Head of caudate nucleus (tissue), 42 donors: ENCODE measurements at regions not wholly inside any gene's neighbourhood (a gene's known extent, or its start where the extent isn't known, plus 50 kb on each side); places are given as distances from the start of the nearest gene placed in this dataset.
"Not testable (repeated sequence)": the region's sequence is repeated elsewhere in the genome, so short reads cannot be mapped to it uniquely, and the experiment has no call there.

Experiments
- DNase-seq, 42 donors: peaks; one replicate each; pipeline versions ENCODE4 v3.0.0 to v3.0.0-alpha.2; 2020 to 2021; ENCODE audit warnings: mixed read lengths in 7 of 42
- intact Hi-C: fragments of 100-400 bp; cut with DNase I; formaldehyde crosslinking; loops from one replicate; pipeline ENCODE4 v1.15.0; 2022

- intact Hi-C loops, result no loop called here
- no peak for DNase-seq
Measured at GRCh38 chr20:2203436-2203835, 92.4 kb upstream of the TGM3 start.

- intact Hi-C loops, result no loop called here
- no peak for DNase-seq
Measured at GRCh38 chr20:2204021-2204420, 91.8 kb upstream of the TGM3 start.

GRCh38 chr20:2206957-2207769 is 88.6 kb upstream of the TGM3 start:
- peak; percentile 10 to 84 (median 68) for DNase-seq
- intact Hi-C loops, result loop anchor here (5.0 kb wide), 1 partner anchor 245 kb away; no protein-coding TSS in a partner anchor

GRCh38 chr20:2207770-2208097 is 88.1 kb upstream of the TGM3 start:
- intact Hi-C loops, result loop anchor here (5.0 kb wide), 1 partner anchor 245 kb away; no protein-coding TSS in a partner anchor
- DNase-seq, result no peak

- DNase-seq, result no peak
- intact Hi-C loops, result loop anchor here (5.0 kb wide), 1 partner anchor 243 kb away; no protein-coding TSS in a partner anchor
Measured at GRCh38 chr20:2208897-2209296, 86.9 kb upstream of the TGM3 start.

- intact Hi-C loops, result no loop called here
- DNase-seq, result peak in 5 of 42 donors; percentile 2 to 36 (median 14)
Measured at GRCh38 chr20:2210646-2211552, 84.9 kb upstream of the TGM3 start.

- DNase-seq, result no peak
Measured at GRCh38 chr20:2212456-2213015, 83.3 kb upstream of the TGM3 start.

GRCh38 chr20:2213401-2213800 is 82.4 kb upstream of the TGM3 start:
- intact Hi-C loops, result no loop called here
- DNase-seq, result peak in 6 of 42 donors; percentile 12 to 44 (median 21)

More at GRCh38 chr20:2212456-2213015, 83.3 kb upstream of the TGM3 start:
- intact Hi-C loops, result no loop called here

- intact Hi-C loops, result no loop called here
- peak in 10 of 42 donors; percentile 16 to 54 (median 22) for DNase-seq
Measured at GRCh38 chr20:2217857-2218539, 77.8 kb upstream of the TGM3 start.

- no peak for DNase-seq
- intact Hi-C loops, result no loop called here
Measured at GRCh38 chr20:2219481-2220006, 76.3 kb upstream of the TGM3 start.

- intact Hi-C loops, result no loop called here
Measured at GRCh38 chr20:2220298-2220697, 75.5 kb upstream of the TGM3 start.

GRCh38 chr20:2221921-2222320 is 73.9 kb upstream of the TGM3 start:
- DNase-seq, result no peak
- intact Hi-C loops, result no loop called here

More at GRCh38 chr20:2220298-2220697, 75.5 kb upstream of the TGM3 start:
- no peak for DNase-seq

- intact Hi-C loops, result no loop called here
- DNase-seq, result no peak
Measured at GRCh38 chr20:2223558-2224367, 72.0 kb upstream of the TGM3 start.

GRCh38 chr20:2224368-2224639 is 71.5 kb upstream of the TGM3 start:
- intact Hi-C loops, result no loop called here
- DNase-seq, result no peak

GRCh38 chr20:2227285-2227684 is 68.5 kb upstream of the TGM3 start:
- DNase-seq, intact Hi-C loops: not testable (repeated sequence)

GRCh38 chr20:2227861-2228260 is 67.9 kb upstream of the TGM3 start:
- no peak for DNase-seq
- intact Hi-C loops, result no loop called here

- DNase-seq, result no peak
- intact Hi-C loops, result no loop called here
Measured at GRCh38 chr20:2228926-2229325, 66.9 kb upstream of the TGM3 start.
